ENCODE measurements at regions not wholly inside any gene's neighbourhood (a gene's known extent, or its start where the extent isn't known, plus 50 kb on each side); places are given as distances from the start of the nearest gene placed in this dataset.

GRCh38 chr20:11728937-11729336 is 188.8 kb upstream of the BTBD3 start:
- DNase-seq (ENCODE audit: low read depth), result no peak
- TF ChIP-seq CTCF (IDR thresholded peaks at IDR 0.05; ENCODE audit: low read depth, low read length, missing control alignments), result no peak
- no peak overlapping the region for H3K4me3 ChIP-seq (ENCODE audit: low read depth, low read length)
- in situ Hi-C loops (cut with HindIII; ENCODE audit: low sequenced_read_pairs), result no loop called here

- H3K4me3 ChIP-seq (ENCODE audit: low read depth, low read length), result no peak overlapping the region
- no peak for DNase-seq (ENCODE audit: low read depth)
- no peak for TF ChIP-seq CTCF (IDR thresholded peaks at IDR 0.05; ENCODE audit: low read depth, low read length, missing control alignments)
- in situ Hi-C loops (cut with HindIII; ENCODE audit: low sequenced_read_pairs), result no loop called here
Observed at GRCh38 chr20:11729806-11730205, 187.9 kb upstream of the BTBD3 start.

GRCh38 chr20:11734431-11734830 is 183.3 kb upstream of the BTBD3 start:
- in situ Hi-C loops (cut with HindIII; ENCODE audit: low sequenced_read_pairs), result no loop called here
- H3K4me3 ChIP-seq (ENCODE audit: low read depth, low read length), result no peak overlapping the region
- TF ChIP-seq CTCF (IDR thresholded peaks at IDR 0.05; ENCODE audit: low read depth, low read length, missing control alignments), result no peak
- no peak for DNase-seq (ENCODE audit: low read depth)

- no peak for TF ChIP-seq CTCF (IDR thresholded peaks at IDR 0.05; ENCODE audit: low read depth, low read length, missing control alignments)
- in situ Hi-C loops (cut with HindIII; ENCODE audit: low sequenced_read_pairs), result no loop called here
- no peak overlapping the region for H3K4me3 ChIP-seq (ENCODE audit: low read depth, low read length)
- DNase-seq (ENCODE audit: low read depth), result no peak
Observed at GRCh38 chr20:11738852-11739251, 178.8 kb upstream of the BTBD3 start.

GRCh38 chr20:11740975-11741374 is 176.7 kb upstream of the BTBD3 start:
- DNase-seq (ENCODE audit: low read depth), result no peak
- H3K4me3 ChIP-seq (ENCODE audit: low read depth, low read length), result no peak overlapping the region
- in situ Hi-C loops (cut with HindIII; ENCODE audit: low sequenced_read_pairs), result no loop called here
- no peak for TF ChIP-seq CTCF (IDR thresholded peaks at IDR 0.05; ENCODE audit: low read depth, low read length, missing control alignments)

- no peak for TF ChIP-seq CTCF (IDR thresholded peaks at IDR 0.05; ENCODE audit: low read depth, low read length, missing control alignments)
- in situ Hi-C loops (cut with HindIII; ENCODE audit: low sequenced_read_pairs), result no loop called here
- no peak for DNase-seq (ENCODE audit: low read depth)
- no peak overlapping the region for H3K4me3 ChIP-seq (ENCODE audit: low read depth, low read length)
Observed at GRCh38 chr20:11745145-11745544, 172.5 kb upstream of the BTBD3 start.

- in situ Hi-C loops (cut with HindIII; ENCODE audit: low sequenced_read_pairs), result no loop called here
- TF ChIP-seq CTCF (IDR thresholded peaks at IDR 0.05; ENCODE audit: low read depth, low read length, missing control alignments), result no peak
- H3K4me3 ChIP-seq (ENCODE audit: low read depth, low read length), result no peak overlapping the region
- no peak for DNase-seq (ENCODE audit: low read depth)
Observed at GRCh38 chr20:11748436-11748835, 169.3 kb upstream of the BTBD3 start.

All from astrocyte of the cerebellum (primary cell).